ENCODE measurements at regions not wholly inside any gene's neighbourhood (a gene's known extent, or its start where the extent isn't known, plus 50 kb on each side); places are given as distances from the start of the nearest gene placed in this dataset.

DNA sequence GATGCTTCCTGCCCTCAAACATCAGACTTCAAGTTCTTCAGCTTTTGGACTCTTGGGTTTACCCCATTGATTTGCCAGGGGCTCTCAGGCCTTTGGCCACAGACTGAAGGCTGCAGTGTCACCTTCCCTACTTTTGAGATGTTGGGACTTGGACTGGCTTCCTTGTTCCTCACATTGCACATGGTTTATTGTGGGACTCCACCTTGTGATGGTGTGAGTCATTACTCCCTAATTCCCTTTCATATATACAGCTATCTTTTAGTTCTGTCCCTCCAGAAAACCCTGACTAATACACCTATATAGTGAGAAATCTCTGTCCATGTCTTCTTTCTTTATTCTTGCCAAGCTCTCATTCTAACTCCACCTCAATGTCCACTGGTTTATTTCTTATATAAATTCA lies 736.9 kb upstream of the HS3ST1 start:
- TF ChIP-seq, protein P1, sequence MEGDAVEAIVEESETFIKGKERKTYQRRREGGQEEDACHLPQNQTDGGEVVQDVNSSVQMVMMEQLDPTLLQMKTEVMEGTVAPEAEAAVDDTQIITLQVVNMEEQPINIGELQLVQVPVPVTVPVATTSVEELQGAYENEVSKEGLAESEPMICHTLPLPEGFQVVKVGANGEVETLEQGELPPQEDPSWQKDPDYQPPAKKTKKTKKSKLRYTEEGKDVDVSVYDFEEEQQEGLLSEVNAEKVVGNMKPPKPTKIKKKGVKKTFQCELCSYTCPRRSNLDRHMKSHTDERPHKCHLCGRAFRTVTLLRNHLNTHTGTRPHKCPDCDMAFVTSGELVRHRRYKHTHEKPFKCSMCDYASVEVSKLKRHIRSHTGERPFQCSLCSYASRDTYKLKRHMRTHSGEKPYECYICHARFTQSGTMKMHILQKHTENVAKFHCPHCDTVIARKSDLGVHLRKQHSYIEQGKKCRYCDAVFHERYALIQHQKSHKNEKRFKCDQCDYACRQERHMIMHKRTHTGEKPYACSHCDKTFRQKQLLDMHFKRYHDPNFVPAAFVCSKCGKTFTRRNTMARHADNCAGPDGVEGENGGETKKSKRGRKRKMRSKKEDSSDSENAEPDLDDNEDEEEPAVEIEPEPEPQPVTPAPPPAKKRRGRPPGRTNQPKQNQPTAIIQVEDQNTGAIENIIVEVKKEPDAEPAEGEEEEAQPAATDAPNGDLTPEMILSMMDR (IDR thresholded peaks at IDR 0.05; ENCODE audit: low read length), result no peak
- TF ChIP-seq EZH2 (optimal IDR thresholded peaks at IDR 0.05; ENCODE audit: low read depth, low read length), result no peak
